ENCODE measurements at regions not wholly inside any gene's neighbourhood (a gene's known extent, or its start where the extent isn't known, plus 50 kb on each side); places are given as distances from the start of the nearest gene placed in this dataset.

GRCh38 chr22:49667236-49667635, 160.4 kb downstream of the BRD1 start (continued):
- no peak for TF ChIP-seq CTCF (conservative IDR thresholded peaks at IDR 0.05; ENCODE audit: low read depth in 2 of 2)
- TF ChIP-seq STAT1 (IDR thresholded peaks at IDR 0.05; ENCODE audit: unreplicated experiment): no peak

- Mint-ChIP-seq H3K27ac (no peak overlapping the region), H3K9me3 (peaks cover 8% of the 10 kb centered on the region), H3K27me3 (ENCODE audit: insufficient read depth, low read depth, poor library complexity) (peaks cover 26% of the 10 kb centered on the region), H3K4me3 (no peak overlapping the region), H3K4me1 (peaks cover 10% of the 10 kb centered on the region), H3K36me3 (ENCODE audit: low read depth) (peaks cover 4% of the 10 kb centered on the region; the same call in 2 of the 3 replicates)
- Histone ChIP-seq H3K4me3 (no peak overlapping the region), H3F3A (replicated peaks; ENCODE audit: low read depth) (no peaks in the 10 kb centered on the region), H3K4me1 (ENCODE audit: insufficient read depth) (no peaks in the 10 kb centered on the region), H3K36me3 (ENCODE audit: insufficient read depth) (no peaks in the 10 kb centered on the region; the same call in 1 of the 2 replicates), H4K20me1 (replicated peaks; ENCODE audit: insufficient read depth) (no peaks in the 10 kb centered on the region), H2AFZ (no peak overlapping the region), H3K4me2 (no peak overlapping the region), H3K79me2 (replicated peaks; ENCODE audit: insufficient read depth) (no peaks in the 10 kb centered on the region), H3K9me2 (ENCODE audit: insufficient read depth) (no peaks in the 10 kb centered on the region), H3K27ac (ENCODE audit: low read depth) (no peak overlapping the region), H3K27me3 (ENCODE audit: insufficient read depth) (no peaks in the 10 kb centered on the region)
- ATAC-seq (no peak), DNase-seq (ENCODE audit: low spot score) (no peak)
- TF ChIP-seq STAT1 (IDR thresholded peaks at IDR 0.05; ENCODE audit: unreplicated experiment) (no peak), ETS1 (IDR thresholded peaks at IDR 0.05) (no peak), ZNF462 (CRISPR knock-in tag; IDR thresholded peaks at IDR 0.05) (no peak), CREB1 (CRISPR knock-in tag; IDR thresholded peaks at IDR 0.05; ENCODE audit: low read depth) (no peak), ZNF114 (CRISPR knock-in tag; IDR thresholded peaks at IDR 0.05) (no peak), JUNB (IDR thresholded peaks at IDR 0.05; ENCODE audit: unreplicated experiment) (no peak), ZNF331 (CRISPR knock-in tag; IDR thresholded peaks at IDR 0.05; ENCODE audit: low read depth) (no peak), CTCF (conservative IDR thresholded peaks at IDR 0.05; ENCODE audit: low read depth in 2 of 2) (no peak), POLR2AphosphoS5 (IDR thresholded peaks at IDR 0.05; ENCODE audit: low read depth) (no peak), EZH2phosphoT487 (IDR thresholded peaks at IDR 0.05; ENCODE audit: unreplicated experiment) (no peak)
These were observed 161.4 kb downstream of the BRD1 start for GRCh38 chr22:49666146-49666809.

Data from GM23338 (cell line).